WTC11 (cell line): ENCODE measurements at regions not wholly inside any gene's neighbourhood (a gene's known extent, or its start where the extent isn't known, plus 50 kb on each side); places are given as distances from the start of the nearest gene placed in this dataset.

ENCODE experiments used
- ATAC-seq: fragments of 200-7000 bp; cut with Tn5 transposase; 2 replicates; pipeline ENCODE4 v1.10.0; 2021; ENCODE audit warnings: mild to moderate bottlenecking, moderate library complexity
- CTCF ChIA-PET: fragments of 300-600 bp; sonication (Branson Sonifier 250); formaldehyde crosslinking; loops from one replicate; lab custom pipeline; 2021; ENCODE audit warnings: antibody characterized with exemption; lab: Charles Lee
- POLR2A ChIA-PET: fragments of 350-600 bp; sonication (Branson Sonifier 250); formaldehyde crosslinking; loops from one replicate; lab custom pipeline; 2021; ENCODE audit warnings: antibody characterized with exemption; lab: Charles Lee
- DNase-seq: peaks from one replicate; pipeline ENCODE4 v3.0.0; 2021; ENCODE audit warnings: low spot score
- H3K27ac Mint-ChIP-seq: 2 replicates; pipeline ENCODE4 v1.8.0; 2021; ENCODE audit warnings: mixed read lengths
- H3K27me3 Mint-ChIP-seq: 2 replicates; pipeline ENCODE4 v1.8.0; 2021; ENCODE audit warnings: low read depth, mild to moderate bottlenecking, moderate library complexity, mixed read lengths
- H3K36me3 Mint-ChIP-seq: 2 replicates; pipeline ENCODE4 v1.8.0; 2021; ENCODE audit warnings: mixed read lengths
- H3K4me1 Mint-ChIP-seq: 2 replicates; pipeline ENCODE4 v1.8.0; 2022; ENCODE audit warnings: mixed read lengths
- H3K4me3 Mint-ChIP-seq: 2 replicates; pipeline ENCODE4 v1.8.0; 2021; ENCODE audit warnings: mild to moderate bottlenecking, moderate library complexity, mixed read lengths
- H3K9me3 Mint-ChIP-seq: 2 replicates; pipeline ENCODE4 v1.8.0; 2021; ENCODE audit warnings: mixed read lengths
- AR ChIP-seq: fragments of 250-450 bp; sonication (Bioruptor Pico); IDR thresholded peaks from 2 replicates; pipeline ENCODE4 v1.9.0; 2021; ENCODE audit warnings: mild to moderate bottlenecking
- CTCF ChIP-seq: fragments of 200-600 bp; IDR thresholded peaks from 2 replicates; pipeline ENCODE4 v1.8.0; 2022; ENCODE audit warnings: antibody characterized with exemption
- E2F1 ChIP-seq: sonication (generic); formaldehyde crosslinking; IDR thresholded peaks from 2 replicates; pipeline ENCODE4 v1.8.0; 2022; ENCODE audit warnings: mild to moderate bottlenecking, missing genetic modification reagents
- FOXP1 ChIP-seq: sonication (generic); formaldehyde crosslinking; IDR thresholded peaks from 2 replicates; pipeline ENCODE4 v1.8.0; 2022; ENCODE audit warnings: missing genetic modification reagents, mild to moderate bottlenecking, moderate library complexity, borderline replicate concordance
- GRHL2 ChIP-seq: fragments of 250-450 bp; sonication (Bioruptor Pico); IDR thresholded peaks from 2 replicates; pipeline ENCODE4 v1.8.0; 2022; ENCODE audit warnings: mild to moderate bottlenecking, moderate library complexity; ENCODE audit not compliant: insufficient replicate concordance, severe bottlenecking
- MAX ChIP-seq: sonication (generic); formaldehyde crosslinking; IDR thresholded peaks from 2 replicates; pipeline ENCODE4 v1.8.0; 2022; ENCODE audit warnings: mild to moderate bottlenecking, missing genetic modification reagents
- MLX ChIP-seq: sonication (generic); formaldehyde crosslinking; IDR thresholded peaks from 2 replicates; pipeline ENCODE4 v1.8.1; 2023; ENCODE audit warnings: mild to moderate bottlenecking, missing genetic modification reagents, moderate library complexity
- SOX15 ChIP-seq: fragments of 250-450 bp; sonication (Bioruptor Pico); IDR thresholded peaks from 2 replicates; pipeline ENCODE4 v1.9.0; 2021; ENCODE audit warnings: mild to moderate bottlenecking
- STAT6 ChIP-seq: sonication (generic); formaldehyde crosslinking; conservative IDR thresholded peaks from 2 replicates; pipeline ENCODE4 v1.8.1; 2023; ENCODE audit warnings: mild to moderate bottlenecking, low read depth, missing genetic modification reagents, moderate library complexity
- TEAD1 ChIP-seq: sonication (generic); formaldehyde crosslinking; IDR thresholded peaks from 2 replicates; pipeline ENCODE4 v1.8.0; 2022; ENCODE audit warnings: mild to moderate bottlenecking, missing genetic modification reagents
- TEAD4 ChIP-seq: sonication (generic); formaldehyde crosslinking; IDR thresholded peaks from 2 replicates; pipeline ENCODE4 v1.8.0; 2022; ENCODE audit warnings: mild to moderate bottlenecking, missing genetic modification reagents
- ZNF219 ChIP-seq: sonication (generic); formaldehyde crosslinking; IDR thresholded peaks from 2 replicates; pipeline ENCODE4 v1.8.0; 2023; ENCODE audit warnings: missing genetic modification reagents, mild to moderate bottlenecking, borderline replicate concordance
- ZNF232 ChIP-seq: sonication (generic); formaldehyde crosslinking; IDR thresholded peaks from 2 replicates; pipeline ENCODE4 v1.8.0; 2022; ENCODE audit warnings: mild to moderate bottlenecking, missing genetic modification reagents
- ZNF263 ChIP-seq: sonication (generic); formaldehyde crosslinking; IDR thresholded peaks from 2 replicates; pipeline ENCODE4 v1.8.1; 2022; ENCODE audit warnings: low read depth, mild to moderate bottlenecking, moderate library complexity, missing genetic modification reagents
- ZNF317 ChIP-seq: sonication (generic); formaldehyde crosslinking; IDR thresholded peaks from 2 replicates; pipeline ENCODE4 v1.8.1; 2023; ENCODE audit warnings: low read depth, mild to moderate bottlenecking, moderate library complexity, missing genetic modification reagents, borderline replicate concordance
- ZNF396 ChIP-seq: fragments of 250-450 bp; sonication (Bioruptor Pico); IDR thresholded peaks from 2 replicates; pipeline ENCODE4 v1.8.0; 2021; ENCODE audit warnings: mild to moderate bottlenecking, moderate library complexity, borderline replicate concordance
- ZNF532 ChIP-seq: fragments of 250-450 bp; sonication (Bioruptor Pico); IDR thresholded peaks from 2 replicates; pipeline ENCODE4 v1.9.0; 2021; ENCODE audit warnings: mild to moderate bottlenecking, borderline replicate concordance

- TF ChIP-seq CTCF = no peak
- no peak for TF ChIP-seq TEAD4 (CRISPR knock-in tag)
- no peak for TF ChIP-seq TEAD1 (CRISPR knock-in tag)
Measured at GRCh38 chr11:88404391-88404790, 66.9 kb upstream of the CTSC start (continued).

- POLR2A ChIA-PET = no interaction called here
- DNase-seq (no peak), ATAC-seq (no peak)
- H3K36me3 Mint-ChIP-seq = no peaks in the 10 kb centered on the region
- TF ChIP-seq AR (CRISPR knock-in tag) = no peak
- no peak for TF ChIP-seq MAX
- TF ChIP-seq GRHL2 = no peak
- no peak for TF ChIP-seq ZNF396 (CRISPR knock-in tag)
- TF ChIP-seq ZNF532 (CRISPR knock-in tag) = no peak
- TF ChIP-seq SOX15 (CRISPR knock-in tag) = no peak
- CTCF ChIA-PET = no interaction called here
- no peak overlapping the region for H3K4me3 Mint-ChIP-seq
- peaks cover 8% of the 10 kb centered on the region; the same call in 1 of the 2 replicates for H3K4me1 Mint-ChIP-seq
- H3K27ac Mint-ChIP-seq = no peak overlapping the region
- no peaks in the 10 kb centered on the region for H3K9me3 Mint-ChIP-seq
- H3K27me3 Mint-ChIP-seq = no peaks in the 10 kb centered on the region
Measured at GRCh38 chr11:88402784-88403183, 65.2 kb upstream of the CTSC start.

- no peak for DNase-seq
- ChIA-PET CTCF (no interaction called here), POLR2A (no interaction called here)
- peaks cover 8% of the 10 kb centered on the region for H3K4me1 Mint-ChIP-seq
- TF ChIP-seq ZNF232 (CRISPR knock-in tag) (no peak), E2F1 (CRISPR knock-in tag) (no peak), MLX (CRISPR knock-in tag) (no peak), STAT6 (CRISPR knock-in tag) (no peak), ZNF263 (CRISPR knock-in tag) (no peak), FOXP1 (CRISPR knock-in tag) (no peak), ZNF317 (CRISPR knock-in tag) (no peak), ZNF219 (no peak), GRHL2 (no peak)
- no peak overlapping the region for H3K4me3 Mint-ChIP-seq
- H3K27me3 Mint-ChIP-seq = no peaks in the 10 kb centered on the region
- H3K27ac Mint-ChIP-seq = no peak overlapping the region
- no peak for ATAC-seq
- H3K9me3 Mint-ChIP-seq = no peaks in the 10 kb centered on the region
- no peaks in the 10 kb centered on the region for H3K36me3 Mint-ChIP-seq
Measured at GRCh38 chr11:88402192-88402715, 64.7 kb upstream of the CTSC start.
